Stomach (tissue), 8 donors: ENCODE measurements at regions not wholly inside any gene's neighbourhood (a gene's known extent, or its start where the extent isn't known, plus 50 kb on each side); places are given as distances from the start of the nearest gene placed in this dataset.
"Not testable (repeated sequence)": the region's sequence is repeated elsewhere in the genome, so short reads cannot be mapped to it uniquely, and the experiment has no call there.

Source experiments
- DNase-seq, 2 donors: peaks; one replicate each; pipeline versions ENCODE4 v3.0.0 to v3.0.0-alpha.2; 2013 to 2019
- H3K27ac ChIP-seq, 5 donors: fragments of 200-600 bp in 4 of 5; sonication (generic) in 4 of 5; one replicate each; pipeline ENCODE4 v1.5.1; 2013 to 2019; ENCODE audit warnings: mild to moderate bottlenecking in 1 of 5, moderate library complexity in 1 of 5
- H3K27me3 ChIP-seq, 3 donors: fragments of 200-600 bp; sonication (generic); one replicate each; pipeline ENCODE4 v1.5.1; 2017 to 2019; ENCODE audit warnings: mixed run types in 1 of 3
- H3K36me3 ChIP-seq, 4 donors: fragments of 200-600 bp; sonication (generic); 1 replicate in 3 of 4; 2 replicates in 1 of 4; pipeline ENCODE4 v1.5.1; 2016 to 2019
- H3K4me1 ChIP-seq, 4 donors: fragments of 200-600 bp; sonication (generic); one replicate each; pipeline ENCODE4 v1.5.1; 2016 to 2019
- H3K4me3 ChIP-seq, 4 donors: fragments of 200-600 bp; sonication (generic) in 3 of 4; one replicate each; pipeline ENCODE4 v1.5.1; 2016 to 2019; ENCODE audit warnings: mild to moderate bottlenecking in 1 of 4
- H3K9me3 ChIP-seq, 4 donors: fragments of 200-600 bp; sonication (generic); one replicate each; pipeline ENCODE4 v1.5.1; 2016 to 2019
- CTCF ChIP-seq, 7 experiments: fragments of 450-650 bp in 4 of 7; fragments of 200-600 bp in 3 of 7; sonication (generic) in 3 of 7; IDR thresholded peaks; one replicate each; pipeline ENCODE4 v1.5.1; 2016 to 2019; ENCODE audit warnings: antibody characterized with exemption in 7 of 7, control low read depth in 2 of 7, mild to moderate bottlenecking in 1 of 7
- EP300 ChIP-seq: sonication (generic); formaldehyde crosslinking; IDR thresholded peaks from one replicate; pipeline ENCODE4 v1.6.1; 2017; ENCODE audit warnings: antibody characterized with exemption
- POLR2A ChIP-seq, 4 donors: fragments of 450-650 bp; IDR thresholded peaks; one replicate each; pipeline ENCODE4 v1.6.1; 2016; ENCODE audit warnings: antibody characterized with exemption in 4 of 4, control low read depth in 2 of 4, mild to moderate bottlenecking in 1 of 4, moderate library complexity in 1 of 4
- POLR2AphosphoS5 ChIP-seq, 3 donors: sonication (generic); formaldehyde crosslinking; IDR thresholded peaks; one replicate each; pipeline ENCODE4 v1.6.1; 2016; ENCODE audit warnings: antibody characterized with exemption in 3 of 3
- WGBS, 5 donors: extraction: QIAGEN DNeasy Blood & Tissue Kit in 3 of 5; methylation state at CpG; one replicate each; pipeline versions ENCODE4 v1.1.5 to v1.1.7; 2013 to 2018; 5-methylcytosine and 5-hydroxymethylcytosine counted together
- intact Hi-C: fragments of 100-400 bp; cut with DNase I; formaldehyde crosslinking; loops from one replicate; pipeline ENCODE4 v1.15.1; 2023; ENCODE audit warnings: low total_unique reads
- donor health status: healthy with polysubstance abuse.
- donor health status: Bipolar disorder and iron deficiency.
- donor health status: healthy.

GRCh38 chr1:104264521-104264920, 514.8 kb downstream of the AMY1C start:
- 47 to 70% (median 59%) methylated on average over 2 of the region's 2 CpGs for WGBS, 5 donors
- TF ChIP-seq CTCF (IDR thresholded peaks at IDR 0.05), result no peak
- no peak for TF ChIP-seq POLR2A (IDR thresholded peaks at IDR 0.05)
- no peak for TF ChIP-seq EP300
- TF ChIP-seq POLR2AphosphoS5 (IDR thresholded peaks at IDR 0.05), result no peak
- intact Hi-C loops, result no loop called here

GRCh38 chr1:104265163-104265562, 515.5 kb downstream of the AMY1C start:
- TF ChIP-seq EP300 (no peak), CTCF (IDR thresholded peaks at IDR 0.05) (no peak), POLR2A (IDR thresholded peaks at IDR 0.05) (no peak), POLR2AphosphoS5 (IDR thresholded peaks at IDR 0.05) (no peak)
- no peak for DNase-seq
- intact Hi-C loops, result no loop called here
- no peaks in the 10 kb centered on the region for H3K27me3 ChIP-seq
- WGBS, 5 donors, result 67 to 85% (median 76%) methylated on average over 4 of the region's 4 CpGs
- no peaks in the 10 kb centered on the region for H3K4me1 ChIP-seq
- no peaks in the 10 kb centered on the region for H3K36me3 ChIP-seq
- no peak overlapping the region for H3K4me3 ChIP-seq
- H3K9me3 ChIP-seq, result peaks cover 0 to 5% (median 0%) of the 10 kb centered on the region in 4 donors
- no peak overlapping the region for H3K27ac ChIP-seq

More at GRCh38 chr1:104264521-104264920, 514.8 kb downstream of the AMY1C start:
- H3K4me1 ChIP-seq, result no peaks in the 10 kb centered on the region
- H3K27ac ChIP-seq, result no peak overlapping the region
- no peak for DNase-seq
- H3K4me3 ChIP-seq, result no peak overlapping the region
- peaks cover 0 to 5% (median 0%) of the 10 kb centered on the region in 4 donors for H3K9me3 ChIP-seq
- H3K36me3 ChIP-seq, result no peaks in the 10 kb centered on the region
- H3K27me3 ChIP-seq, result no peaks in the 10 kb centered on the region

- WGBS, 5 donors, result 53 to 69% (median 65%) methylated on average over 1 of the region's 1 CpG
- H3K4me3 ChIP-seq, result no peak overlapping the region
- H3K36me3 ChIP-seq, result no peaks in the 10 kb centered on the region
- TF ChIP-seq CTCF (IDR thresholded peaks at IDR 0.05), result no peak
- no peak for TF ChIP-seq POLR2AphosphoS5 (IDR thresholded peaks at IDR 0.05)
- no peak for TF ChIP-seq EP300
- TF ChIP-seq POLR2A (IDR thresholded peaks at IDR 0.05), result no peak
- peaks cover 0 to 5% (median 0%) of the 10 kb centered on the region in 4 donors for H3K9me3 ChIP-seq
- no peaks in the 10 kb centered on the region for H3K4me1 ChIP-seq
- H3K27ac ChIP-seq, result no peak overlapping the region
- no peak for DNase-seq
- intact Hi-C loops, result no loop called here
- no peaks in the 10 kb centered on the region for H3K27me3 ChIP-seq
These were observed 516.9 kb downstream of the AMY1C start for GRCh38 chr1:104266612-104267011.

GRCh38 chr1:104288322-104288721, 538.6 kb downstream of the AMY1C start:
- intact Hi-C loops, result not testable (repeated sequence)

GRCh38 chr1:104291156-104291555, 541.5 kb downstream of the AMY1C start:
- 0 to 91% (median 47%) methylated on average over 1 of the region's 1 CpG for WGBS, 5 donors
- Histone ChIP-seq H3K4me1 (no peaks in the 10 kb centered on the region), H3K27ac (no peak overlapping the region), H3K36me3 (no peaks in the 10 kb centered on the region), H3K9me3 (peaks cover 0 to 8% (median 3%) of the 10 kb centered on the region in 4 donors), H3K27me3 (no peaks in the 10 kb centered on the region), H3K4me3 (no peak overlapping the region)
- intact Hi-C loops, result no loop called here
- TF ChIP-seq POLR2AphosphoS5 (IDR thresholded peaks at IDR 0.05) (no peak), CTCF (IDR thresholded peaks at IDR 0.05) (no peak), EP300 (no peak), POLR2A (IDR thresholded peaks at IDR 0.05) (no peak)
- no peak for DNase-seq

More at GRCh38 chr1:104288322-104288721, 538.6 kb downstream of the AMY1C start:
- H3K9me3 ChIP-seq, H3K27me3 ChIP-seq, H3K36me3 ChIP-seq, H3K4me3 ChIP-seq, H3K27ac ChIP-seq, H3K4me1 ChIP-seq, DNase-seq: not testable (repeated sequence)
- WGBS, 5 donors, result 80 to 97% (median 93%) methylated on average over 4 of the region's 4 CpGs
